OCI-LY1 (cell line): ENCODE measurements at regions not wholly inside any gene's neighbourhood (a gene's known extent, or its start where the extent isn't known, plus 50 kb on each side); places are given as distances from the start of the nearest gene placed in this dataset.

Source experiments
- H2AFZ ChIP-seq: fragments of 200-600 bp; sonication (generic), shearing (Covaris generic); 2 replicates; pipeline ENCODE4 v1.6.0; 2014; ENCODE audit warnings: antibody characterized with exemption, mild to moderate bottlenecking, low read length
- H3F3A ChIP-seq: fragments of 200-600 bp; sonication (generic), shearing (Covaris generic); 2 replicates; pipeline ENCODE4 v1.6.0; 2014; ENCODE audit warnings: mild to moderate bottlenecking, antibody characterized with exemption, low read length, moderate library complexity; ENCODE audit not compliant: insufficient read depth
- H3K27ac ChIP-seq: fragments of 200-600 bp; sonication (generic); 2 replicates; pipeline ENCODE4 v1.5.1; 2014; ENCODE audit warnings: low read length, mixed run types, mild to moderate bottlenecking, low read depth; ENCODE audit not compliant: poor library complexity, severe bottlenecking
- H3K27me3 ChIP-seq: fragments of 200-600 bp; sonication (generic); 2 replicates; pipeline ENCODE4 v1.6.0; 2014; ENCODE audit warnings: antibody characterized with exemption, mild to moderate bottlenecking, low read length, moderate library complexity; ENCODE audit not compliant: insufficient read depth
- H3K36me3 ChIP-seq: fragments of 200-600 bp; sonication (generic); 2 replicates; pipeline ENCODE4 v1.6.1; 2014; ENCODE audit warnings: mild to moderate bottlenecking, antibody characterized with exemption, low read length, moderate library complexity, mixed read lengths; ENCODE audit not compliant: insufficient read depth
- H3K4me1 ChIP-seq: fragments of 200-600 bp; sonication (generic); 2 replicates; pipeline ENCODE4 v1.5.1; 2014; ENCODE audit warnings: mild to moderate bottlenecking, low read length, moderate library complexity; ENCODE audit not compliant: insufficient read depth, severe bottlenecking
- H3K4me2 ChIP-seq: fragments of 200-600 bp; sonication (generic), shearing (Covaris generic); 2 replicates; pipeline ENCODE4 v1.6.1; 2014; ENCODE audit warnings: low read length
- H3K4me3 ChIP-seq: fragments of 200-600 bp; sonication (generic); 2 replicates; pipeline ENCODE4 v1.5.1; 2014; ENCODE audit warnings: low read length, low read depth, mild to moderate bottlenecking, mixed read lengths; ENCODE audit not compliant: poor library complexity, severe bottlenecking
- H3K79me2 ChIP-seq: fragments of 200-600 bp; shearing (Covaris generic); 2 replicates; pipeline ENCODE4 v1.6.1; 2016; ENCODE audit warnings: mixed run types, low read length, mixed read lengths; ENCODE audit not compliant: insufficient read depth
- H3K9ac ChIP-seq: fragments of 200-600 bp; sonication (generic), shearing (Covaris generic); 2 replicates; pipeline ENCODE4 v1.6.1; 2014; ENCODE audit warnings: mild to moderate bottlenecking, low read length, mixed read lengths
- H3K9me2 ChIP-seq: fragments of 200-600 bp; sonication (generic), shearing (Covaris generic); 2 replicates; pipeline ENCODE4 v1.6.1; 2014; ENCODE audit warnings: low read depth, mild to moderate bottlenecking, low read length, mixed read lengths
- H3K9me3 ChIP-seq: fragments of 200-600 bp; shearing (Covaris generic); 2 replicates; pipeline ENCODE4 v1.6.1; 2014; ENCODE audit warnings: low read length, mixed read lengths
- H4K20me1 ChIP-seq: fragments of 200-600 bp; sonication (generic), shearing (Covaris generic); 2 replicates; pipeline ENCODE4 v1.6.0; 2016; ENCODE audit warnings: mild to moderate bottlenecking, low read length; ENCODE audit not compliant: insufficient read depth
- CTCF ChIP-seq: fragments of 200-600 bp; sonication (generic), shearing (Covaris generic); IDR thresholded peaks from 2 replicates; pipeline ENCODE4 v1.5.1; 2017; ENCODE audit warnings: mild to moderate bottlenecking, antibody characterized with exemption, low read length, moderate library complexity, mixed read lengths
- EZH2 ChIP-seq: fragments of 200-600 bp; sonication (generic), shearing (Covaris generic); IDR thresholded peaks from 2 replicates; pipeline ENCODE4 v1.8.0; 2017; ENCODE audit warnings: borderline replicate concordance, mixed run types, mild to moderate bottlenecking, antibody characterized with exemption, low read length, moderate library complexity, mixed read lengths

GRCh38 chr14:65344011-65344410, 68.5 kb upstream of the FUT8 start:
- H3K27ac ChIP-seq: no peak overlapping the region
- TF ChIP-seq CTCF: no peak
- TF ChIP-seq EZH2: no peak
- no peaks in the 10 kb centered on the region for H3K9me2 ChIP-seq
- no peak overlapping the region for H3K4me3 ChIP-seq
- H4K20me1 ChIP-seq: no peaks in the 10 kb centered on the region
- H3F3A ChIP-seq: no peaks in the 10 kb centered on the region
- H3K36me3 ChIP-seq: no peaks in the 10 kb centered on the region
- no peaks in the 10 kb centered on the region for H3K9me3 ChIP-seq
- no peaks in the 10 kb centered on the region for H3K79me2 ChIP-seq
- H3K9ac ChIP-seq: no peak overlapping the region
- H3K27me3 ChIP-seq: no peaks in the 10 kb centered on the region
- H3K4me2 ChIP-seq: no peak overlapping the region
- no peaks in the 10 kb centered on the region for H3K4me1 ChIP-seq
- no peak overlapping the region for H2AFZ ChIP-seq

GRCh38 chr14:65345266-65345665, 67.3 kb upstream of the FUT8 start:
- Histone ChIP-seq H3K27ac (no peak overlapping the region), H3K36me3 (no peaks in the 10 kb centered on the region), H3K4me3 (no peak overlapping the region), H3K9me2 (no peaks in the 10 kb centered on the region), H3K79me2 (no peaks in the 10 kb centered on the region), H3F3A (no peaks in the 10 kb centered on the region), H3K9me3 (no peaks in the 10 kb centered on the region), H3K9ac (no peak overlapping the region), H2AFZ (no peak overlapping the region), H4K20me1 (no peaks in the 10 kb centered on the region), H3K27me3 (no peaks in the 10 kb centered on the region), H3K4me2 (no peak overlapping the region), H3K4me1 (no peaks in the 10 kb centered on the region)
- TF ChIP-seq EZH2: no peak
- TF ChIP-seq CTCF: no peak

GRCh38 chr14:65346474-65346873, 66.1 kb upstream of the FUT8 start:
- H4K20me1 ChIP-seq: no peaks in the 10 kb centered on the region
- no peak overlapping the region for H3K4me2 ChIP-seq
- no peaks in the 10 kb centered on the region for H3K9me3 ChIP-seq
- H3K27me3 ChIP-seq: no peaks in the 10 kb centered on the region
- H3K36me3 ChIP-seq: no peaks in the 10 kb centered on the region
- H2AFZ ChIP-seq: no peak overlapping the region
- TF ChIP-seq EZH2 (no peak), CTCF (no peak)
- H3K4me1 ChIP-seq: peaks cover 5% of the 10 kb centered on the region
- H3K9ac ChIP-seq: no peak overlapping the region
- H3K27ac ChIP-seq: no peak overlapping the region
- no peaks in the 10 kb centered on the region for H3K79me2 ChIP-seq
- no peaks in the 10 kb centered on the region for H3F3A ChIP-seq
- no peak overlapping the region for H3K4me3 ChIP-seq
- H3K9me2 ChIP-seq: no peaks in the 10 kb centered on the region
